ENCODE measurements at regions not wholly inside any gene's neighbourhood (a gene's known extent, or its start where the extent isn't known, plus 50 kb on each side); places are given as distances from the start of the nearest gene placed in this dataset.
"Not testable (repeated sequence)": the region's sequence is repeated elsewhere in the genome, so short reads cannot be mapped to it uniquely, and the experiment has no call there.

DNA sequence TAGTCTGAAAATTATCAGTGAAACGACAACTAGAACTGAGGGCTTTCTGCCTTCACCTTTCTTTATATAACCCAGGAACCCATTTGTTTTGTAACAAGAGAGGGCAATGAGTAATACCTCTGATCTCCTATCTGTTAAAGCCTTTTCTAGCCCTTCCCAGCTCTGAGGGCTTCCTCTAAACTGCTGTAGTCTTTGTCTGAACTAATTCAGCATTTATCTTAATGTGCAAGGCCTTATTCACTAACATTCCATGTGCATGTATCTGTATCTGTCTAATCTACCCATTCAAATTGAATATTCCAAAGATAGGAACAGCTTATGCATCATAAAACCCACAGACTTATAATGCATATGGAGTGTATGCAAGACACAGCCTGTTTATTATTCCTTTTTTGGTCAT, 167.1 kb downstream of the LYPLAL1 start:
- DNase-seq (no peak), ATAC-seq (no peak)
- intact Hi-C loops (cut with DNase I, micrococcal nuclease), result no loop called here

DNA sequence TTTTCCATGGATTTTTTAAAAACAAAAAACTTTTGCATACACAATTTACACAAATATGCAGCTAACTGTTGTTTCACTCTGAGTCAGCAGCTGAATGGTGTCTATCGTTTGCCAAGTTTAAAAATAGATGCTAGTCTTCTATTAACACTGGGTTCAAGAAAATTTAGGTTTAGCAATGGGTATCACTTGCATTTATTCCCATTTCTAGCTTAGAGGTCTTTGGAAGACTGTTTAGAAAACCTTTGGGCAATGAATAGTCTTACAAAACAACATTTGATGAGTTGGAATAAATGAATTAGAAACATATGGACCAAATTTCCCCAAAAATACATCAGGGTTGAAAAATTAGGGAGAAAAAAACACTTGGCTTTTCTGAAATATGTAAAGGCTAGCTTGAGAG, 165.8 kb downstream of the LYPLAL1 start:
- intact Hi-C loops (cut with DNase I, micrococcal nuclease), result no loop called here
- DNase-seq (no peak), ATAC-seq (no peak)

DNA sequence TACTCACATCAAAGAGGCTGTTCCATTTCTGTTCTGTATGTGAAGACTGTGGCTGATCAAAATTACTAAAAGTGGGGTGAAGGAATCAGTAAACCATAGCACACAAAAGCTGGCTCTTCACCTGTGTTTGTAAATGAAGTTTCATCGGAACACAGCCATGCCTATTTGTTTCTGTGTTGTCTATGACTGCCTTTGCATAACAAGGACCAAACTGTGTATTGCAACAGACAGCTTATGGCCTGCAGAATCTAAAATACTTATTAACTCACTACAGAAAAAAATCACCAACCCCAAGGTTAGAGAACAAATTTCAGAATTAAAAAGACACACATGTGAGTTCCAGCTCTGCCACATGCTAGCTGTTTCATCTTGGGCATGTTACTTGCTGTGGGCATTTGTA, 163.9 kb downstream of the LYPLAL1 start:
- ATAC-seq, result no peak
- intact Hi-C loops (cut with DNase I, micrococcal nuclease), result no loop called here
- DNase-seq, result no peak

DNA sequence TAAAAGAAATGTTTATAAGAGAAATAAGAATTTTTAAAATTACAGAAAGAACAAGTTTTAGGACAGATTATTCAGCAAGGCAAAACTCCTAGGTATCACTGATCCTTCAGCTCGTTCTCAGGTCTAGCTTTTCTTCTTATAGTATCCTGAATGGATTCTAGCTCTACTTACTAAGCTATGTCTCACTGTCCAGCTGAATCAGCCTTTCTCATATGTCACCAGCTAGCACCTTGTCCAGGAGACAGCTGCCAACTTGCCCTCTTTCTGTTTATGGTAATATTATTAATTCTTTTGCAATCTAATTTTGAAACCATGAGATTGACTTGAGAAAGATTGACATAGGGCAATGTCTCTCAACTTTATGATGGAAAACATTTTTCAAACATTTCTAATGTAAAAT, 159.9 kb downstream of the LYPLAL1 start:
- ATAC-seq (no peak), DNase-seq (no peak)
- intact Hi-C loops (cut with DNase I, micrococcal nuclease), result no loop called here

DNA sequence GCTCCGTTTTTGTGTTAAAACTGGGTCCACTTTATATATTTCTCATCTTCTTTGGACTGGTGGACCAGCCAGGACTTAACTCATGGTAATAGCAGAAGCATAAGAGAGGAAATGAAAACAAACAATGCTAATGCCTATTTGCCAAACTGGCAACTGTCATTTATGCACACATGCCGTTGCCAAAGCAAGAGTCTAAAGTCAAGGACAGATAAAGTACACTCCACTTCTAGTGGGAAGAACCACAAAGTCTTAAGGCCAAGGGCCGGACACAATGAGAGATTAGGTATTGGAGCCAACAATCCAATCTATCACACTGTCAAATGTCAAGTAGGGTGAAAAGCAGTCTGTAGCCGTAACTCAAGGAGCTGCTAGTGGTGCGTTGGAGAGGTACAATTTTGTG, 157.7 kb downstream of the LYPLAL1 start:
- ATAC-seq (no peak), DNase-seq (no peak)
- intact Hi-C loops (cut with DNase I, micrococcal nuclease), result no loop called here

DNA sequence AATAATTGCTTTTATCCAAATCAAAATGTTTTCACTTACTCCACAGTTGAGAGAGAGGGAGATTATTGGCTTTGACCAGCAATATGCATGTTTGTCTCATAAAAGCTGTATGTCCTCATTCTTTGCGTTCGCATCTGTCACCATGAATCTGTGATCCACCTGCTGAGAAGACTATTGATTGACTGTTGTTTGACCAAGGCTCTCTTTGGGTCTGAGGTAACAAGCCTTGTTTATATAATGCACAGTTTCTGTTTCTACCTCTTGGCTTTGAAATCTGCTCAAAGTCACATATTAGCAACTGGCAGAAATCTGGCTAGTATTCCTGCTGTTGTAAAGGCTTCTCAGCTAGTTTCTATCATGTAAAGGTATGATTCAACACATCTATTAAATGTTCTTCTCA, 157.0 kb downstream of the LYPLAL1 start:
- no peak for ATAC-seq
- intact Hi-C loops (cut with DNase I, micrococcal nuclease), result no loop called here
- no peak for DNase-seq

DNA sequence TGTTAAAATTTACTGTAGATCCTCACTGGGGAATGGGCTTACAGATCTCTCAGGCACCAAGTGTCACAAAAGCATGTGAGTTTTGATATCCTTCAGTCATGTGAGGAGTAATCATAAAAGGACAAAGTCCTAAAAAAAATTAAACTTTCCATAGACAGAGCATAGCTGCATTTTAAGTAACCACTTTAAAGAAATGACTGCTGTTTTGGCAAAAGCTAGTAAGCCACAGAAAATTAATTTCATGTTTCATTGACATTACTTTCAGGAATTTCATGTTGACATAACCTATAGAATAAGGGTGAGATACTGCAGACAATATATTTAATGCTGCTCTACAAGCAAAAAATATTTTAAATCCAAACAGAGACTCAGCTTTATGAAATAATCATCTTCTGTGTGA, 156.3 kb downstream of the LYPLAL1 start:
- DNase-seq, result no peak
- ATAC-seq, result no peak
- intact Hi-C loops (cut with DNase I, micrococcal nuclease), result no loop called here

DNA sequence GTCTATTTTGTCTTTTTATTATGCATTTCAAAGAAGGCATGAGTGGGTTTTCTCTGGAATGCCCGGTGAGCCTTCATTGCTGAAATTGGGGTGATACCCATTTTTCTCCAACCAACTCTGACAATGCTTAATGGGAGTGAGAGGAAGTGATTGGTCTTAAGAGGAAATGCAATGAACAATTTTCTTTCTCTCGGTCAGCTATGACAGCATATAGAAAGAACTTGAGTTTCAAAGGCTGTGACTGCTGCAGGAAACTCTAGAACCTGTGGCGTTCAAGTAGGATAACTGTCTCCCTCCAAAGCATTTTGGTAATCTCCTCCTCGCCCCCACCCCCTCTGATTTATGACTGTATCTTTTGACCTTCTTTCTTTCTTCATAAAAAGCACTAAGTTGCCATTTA, 155.9 kb downstream of the LYPLAL1 start:
- DNase-seq (no peak), ATAC-seq (no peak)
- intact Hi-C loops (cut with DNase I, micrococcal nuclease), result no loop called here

DNA sequence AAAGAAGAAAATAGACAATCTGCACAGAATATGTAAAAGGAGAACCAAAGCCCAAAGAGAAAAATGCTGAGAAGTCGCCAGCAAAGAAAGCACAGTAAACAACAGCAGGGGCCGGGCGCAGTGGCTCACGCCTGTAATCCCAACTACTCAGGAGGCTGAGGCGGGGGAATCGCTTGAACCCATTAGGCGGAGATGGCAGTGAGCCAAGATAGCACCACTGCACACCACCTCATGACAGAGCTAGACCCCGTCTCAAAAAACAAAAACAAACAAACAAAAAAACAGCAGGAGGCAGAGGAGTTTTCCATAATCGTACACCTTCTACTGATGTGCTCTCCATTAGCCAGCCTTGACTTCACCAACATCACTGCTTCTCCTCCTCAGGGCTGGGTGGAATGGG, 153.2 kb downstream of the LYPLAL1 start:
- DNase-seq, result no peak
- no peak for ATAC-seq
- intact Hi-C loops (cut with DNase I, micrococcal nuclease), result no loop called here

DNA sequence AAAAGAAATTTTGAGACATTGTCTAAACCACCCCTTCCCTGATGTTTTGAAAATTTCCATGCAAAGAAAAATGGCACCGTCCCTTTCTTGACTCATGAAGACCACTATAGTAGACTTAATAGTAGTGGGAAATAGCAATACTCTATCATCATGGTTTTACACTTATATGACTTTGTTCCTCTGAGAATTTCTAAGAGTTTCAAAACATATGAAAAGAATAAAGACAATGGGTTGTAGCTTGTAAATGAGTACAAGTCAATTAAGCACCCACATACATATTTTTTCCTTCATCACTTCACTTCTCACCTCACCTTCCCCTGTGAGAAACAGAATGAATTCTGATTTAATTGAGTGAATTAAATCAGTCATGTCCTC, 151.7 kb downstream of the LYPLAL1 start:
- ATAC-seq, result no peak
- intact Hi-C loops (cut with DNase I, micrococcal nuclease), result no loop called here
- no peak for DNase-seq

DNA sequence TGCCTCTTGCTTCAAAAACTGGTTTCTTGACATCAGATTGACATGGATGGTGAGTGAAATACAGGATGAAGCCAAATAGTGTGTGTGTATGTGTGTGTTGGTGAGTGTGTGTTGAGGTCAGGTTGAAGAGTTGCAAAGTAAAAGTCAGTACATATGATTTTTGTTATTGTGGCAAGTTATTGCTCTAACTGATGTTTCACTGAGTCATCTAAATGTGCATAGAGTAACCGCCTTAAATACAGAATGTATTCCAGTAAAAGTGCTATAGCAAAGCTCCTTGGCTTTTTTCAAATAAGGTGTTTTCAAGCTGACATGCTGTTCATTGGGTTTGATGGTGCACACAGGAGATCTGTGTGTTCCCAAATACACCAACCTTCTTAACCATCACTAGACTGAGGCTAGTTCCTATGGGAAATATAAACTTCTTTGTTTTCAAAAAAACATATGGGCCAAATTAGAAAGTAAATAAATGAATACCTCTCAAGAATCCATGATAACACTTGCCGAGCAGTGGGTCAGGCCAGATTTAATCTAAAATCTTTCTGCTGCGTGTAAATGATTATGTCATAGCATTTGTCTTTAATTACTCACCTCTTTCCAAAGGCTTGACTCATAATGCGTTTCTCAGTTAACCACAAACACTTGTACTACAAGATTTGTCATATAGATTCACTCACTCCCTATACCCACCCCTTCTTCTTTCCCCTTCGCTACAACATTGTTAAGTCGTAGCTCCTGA, 151.1 kb downstream of the LYPLAL1 start:
- DNase-seq, result no peak
- no peak for ATAC-seq
- intact Hi-C loops (cut with DNase I, micrococcal nuclease), result no loop called here

DNA sequence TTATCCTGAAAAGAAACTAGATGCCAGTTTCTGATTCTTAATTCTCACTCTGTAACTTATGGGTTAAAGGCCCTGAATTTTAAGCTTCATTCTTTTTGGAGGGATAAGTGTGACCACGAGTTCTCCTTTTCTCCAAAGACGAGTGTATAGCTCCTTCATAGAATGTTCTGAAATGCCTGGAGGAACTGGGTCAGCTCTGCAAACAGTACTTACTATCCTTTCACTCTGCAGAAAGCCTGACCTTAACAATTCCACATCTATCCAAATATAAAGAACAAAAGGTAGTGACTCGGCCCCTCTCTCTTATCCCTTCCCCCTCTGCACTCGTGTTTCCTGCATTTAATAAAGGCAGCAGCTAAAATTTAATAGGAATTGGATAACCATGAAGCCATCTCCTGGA, 150.5 kb downstream of the LYPLAL1 start:
- intact Hi-C loops (cut with DNase I, micrococcal nuclease), result no loop called here
- ATAC-seq, result no peak

DNA sequence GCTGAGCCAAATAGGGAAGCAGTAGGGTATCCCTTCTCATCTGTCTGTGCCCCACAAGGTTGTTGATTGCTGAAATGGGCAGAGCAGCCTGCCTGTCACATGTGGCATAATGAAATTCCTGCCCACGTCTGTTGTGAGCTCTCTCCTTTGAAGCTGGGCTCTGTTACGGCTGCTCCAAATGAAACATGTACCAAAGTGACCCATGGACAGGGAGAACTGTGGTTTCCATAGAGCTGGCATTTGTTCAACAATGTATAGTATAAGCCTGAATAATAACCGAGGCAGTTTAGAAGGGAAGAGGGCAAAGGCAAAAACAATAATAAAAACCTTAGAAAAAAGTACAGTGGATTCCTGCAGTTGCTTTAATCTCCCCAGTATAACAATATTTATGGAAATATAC, 149.7 kb downstream of the LYPLAL1 start:
- intact Hi-C loops (cut with DNase I, micrococcal nuclease), result no loop called here
- ATAC-seq, result no peak
- no peak for DNase-seq

More for the DNA sequence above, 150.5 kb downstream of the LYPLAL1 start:
- DNase-seq, result no peak

DNA sequence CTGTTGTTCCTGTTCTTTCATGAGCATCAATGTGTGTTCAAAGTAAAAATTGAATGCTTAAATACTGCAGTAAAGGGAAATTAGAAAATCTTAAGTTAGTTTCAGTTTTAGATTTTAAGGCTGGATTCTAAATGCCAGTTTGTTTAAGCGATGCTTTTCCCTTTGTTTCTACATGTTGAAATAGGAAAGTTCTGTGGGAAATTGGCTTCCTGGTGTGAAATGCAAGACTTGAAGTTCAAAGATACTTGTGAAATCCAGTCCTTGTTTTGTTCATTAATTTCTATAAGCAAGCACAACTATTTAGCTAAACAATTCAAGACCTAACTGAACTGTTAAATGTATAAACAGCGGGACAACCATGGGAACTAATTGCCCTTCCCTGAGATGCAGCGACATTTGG, 149.1 kb downstream of the LYPLAL1 start:
- DNase-seq, result no peak
- no peak for ATAC-seq
- intact Hi-C loops (cut with DNase I, micrococcal nuclease), result no loop called here

DNA sequence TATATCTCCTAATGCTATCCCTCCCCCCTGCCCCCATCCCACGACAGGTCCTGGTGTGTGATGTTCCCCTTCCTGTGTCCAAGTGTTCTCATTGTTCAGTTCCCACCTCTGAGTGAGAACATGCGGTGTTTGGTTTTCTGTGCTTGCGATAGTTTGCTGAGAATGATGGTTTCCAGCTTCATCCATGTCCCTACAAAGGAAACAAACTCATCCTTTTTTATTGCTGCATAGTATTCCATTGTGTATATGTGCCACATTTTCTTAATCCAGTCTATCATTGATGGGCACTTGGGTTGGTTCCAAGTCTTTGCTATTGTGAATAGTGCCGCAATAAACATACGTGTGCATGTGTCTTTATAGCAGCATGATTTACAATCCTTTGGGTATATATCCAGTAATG, 146.9 kb downstream of the LYPLAL1 start:
- DNase-seq; intact Hi-C loops (cut with DNase I, micrococcal nuclease); ATAC-seq: not testable (repeated sequence)

DNA sequence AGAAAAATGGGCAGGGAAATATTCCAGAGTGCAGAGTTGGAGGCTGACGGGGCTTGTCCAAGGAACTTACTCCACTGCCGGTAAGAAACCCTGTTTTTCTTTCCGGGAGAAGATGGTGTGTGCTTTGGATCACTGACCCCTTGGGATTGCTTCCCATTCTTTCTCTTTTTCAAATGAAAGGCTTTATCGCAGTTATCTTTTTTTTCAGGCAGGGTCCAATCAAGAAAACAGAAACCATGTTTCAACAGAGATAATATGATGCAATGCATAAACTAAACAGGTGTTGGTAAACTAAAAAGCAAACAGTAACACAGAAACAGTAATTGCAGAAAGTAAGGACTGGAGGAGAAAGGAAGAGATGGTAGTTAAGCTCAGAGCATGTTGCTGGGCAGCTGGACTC, 145.1 kb downstream of the LYPLAL1 start:
- no peak for ATAC-seq
- intact Hi-C loops (cut with DNase I, micrococcal nuclease), result no loop called here
- no peak for DNase-seq

DNA sequence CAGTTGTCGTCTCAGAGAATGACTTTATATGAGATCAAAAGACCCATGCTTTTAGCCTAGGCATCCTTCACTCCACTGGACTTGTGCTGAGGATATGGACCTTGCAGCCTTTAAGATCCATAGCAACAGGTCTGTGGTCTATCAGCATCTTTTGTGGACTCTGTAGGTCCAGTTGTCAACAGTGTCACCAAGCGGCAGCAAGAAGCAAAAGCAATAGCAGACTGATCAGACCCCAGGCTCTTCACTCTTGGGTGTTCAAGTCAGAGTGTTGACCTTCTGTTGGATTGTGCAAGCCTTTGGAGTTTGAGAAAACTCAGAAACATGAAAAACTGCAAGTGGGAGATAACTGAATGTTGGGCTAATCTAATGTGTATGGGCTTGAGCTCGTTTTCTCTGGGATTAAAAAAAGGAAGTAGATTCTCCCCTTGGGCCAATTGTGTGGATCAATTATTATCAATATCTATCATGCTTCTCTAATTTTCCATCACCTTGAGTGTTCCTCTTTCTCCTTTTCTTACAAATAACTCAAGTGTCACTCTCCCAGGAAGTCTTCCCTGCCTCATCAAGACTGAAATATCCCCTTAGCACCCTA, 144.2 kb downstream of the LYPLAL1 start:
- intact Hi-C loops (cut with DNase I, micrococcal nuclease), result no loop called here
- no peak for ATAC-seq
- DNase-seq, result no peak

DNA sequence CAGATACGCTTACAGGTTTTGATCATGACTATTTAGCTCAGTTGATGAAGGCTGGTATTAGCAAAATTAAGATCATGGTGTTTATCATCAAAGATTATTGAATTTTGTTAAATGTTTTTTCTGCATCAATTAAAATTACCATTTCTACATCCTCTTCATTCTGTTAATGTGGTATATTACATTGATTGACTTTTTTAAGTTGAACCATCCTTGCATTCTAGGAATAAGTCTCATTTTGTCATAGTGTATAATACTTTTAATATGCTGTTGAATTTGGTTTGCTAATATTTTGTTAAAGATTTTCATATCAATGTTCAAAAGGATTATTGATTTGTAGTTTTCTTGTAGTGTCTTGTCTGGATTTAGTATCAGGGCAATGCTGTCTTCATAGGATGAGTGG, 142.4 kb downstream of the LYPLAL1 start:
- DNase-seq (no peak), ATAC-seq (no peak)
- intact Hi-C loops (cut with DNase I, micrococcal nuclease), result no loop called here

DNA sequence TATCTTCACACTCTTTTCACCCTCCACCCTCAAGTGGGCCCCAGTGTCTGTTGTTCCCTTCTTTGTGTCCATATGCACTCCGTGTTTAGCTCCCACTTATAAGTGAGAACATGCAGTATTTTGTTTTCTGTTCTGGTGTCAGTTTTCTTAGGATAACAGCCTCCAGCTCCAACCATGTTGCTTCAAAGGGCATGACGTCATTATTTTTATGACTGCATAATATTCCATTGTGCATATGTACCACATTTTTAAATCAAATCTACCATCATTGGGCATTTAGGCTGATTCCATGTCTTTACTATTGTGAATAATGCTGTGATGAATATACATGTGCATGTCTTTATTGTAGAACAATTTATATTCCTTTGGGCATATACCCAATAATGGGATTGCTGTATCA, 140.3 kb downstream of the LYPLAL1 start:
- intact Hi-C loops (cut with DNase I, micrococcal nuclease), result no loop called here
- DNase-seq, result no peak
- no peak for ATAC-seq

DNA sequence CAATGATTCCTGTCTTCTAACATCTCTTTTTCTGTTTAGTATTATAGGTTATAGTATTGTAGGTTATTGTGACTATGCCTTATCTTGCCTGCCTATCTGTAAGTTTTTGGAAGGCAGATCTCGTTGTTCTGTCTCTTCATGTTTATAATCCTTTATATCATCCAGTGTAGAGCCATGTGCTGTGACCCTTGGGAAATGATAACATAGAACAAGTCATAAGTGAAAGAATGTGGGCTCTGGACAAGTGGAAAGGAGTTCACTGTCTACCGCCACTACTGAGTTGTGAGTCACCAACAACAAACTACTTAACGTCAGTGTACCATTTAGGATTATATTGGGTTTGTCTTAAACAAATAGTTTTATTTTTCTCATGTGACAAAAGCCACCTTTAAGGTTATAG, 139.3 kb downstream of the LYPLAL1 start:
- intact Hi-C loops (cut with DNase I, micrococcal nuclease), result no loop called here
- DNase-seq (no peak), ATAC-seq (no peak)

DNA sequence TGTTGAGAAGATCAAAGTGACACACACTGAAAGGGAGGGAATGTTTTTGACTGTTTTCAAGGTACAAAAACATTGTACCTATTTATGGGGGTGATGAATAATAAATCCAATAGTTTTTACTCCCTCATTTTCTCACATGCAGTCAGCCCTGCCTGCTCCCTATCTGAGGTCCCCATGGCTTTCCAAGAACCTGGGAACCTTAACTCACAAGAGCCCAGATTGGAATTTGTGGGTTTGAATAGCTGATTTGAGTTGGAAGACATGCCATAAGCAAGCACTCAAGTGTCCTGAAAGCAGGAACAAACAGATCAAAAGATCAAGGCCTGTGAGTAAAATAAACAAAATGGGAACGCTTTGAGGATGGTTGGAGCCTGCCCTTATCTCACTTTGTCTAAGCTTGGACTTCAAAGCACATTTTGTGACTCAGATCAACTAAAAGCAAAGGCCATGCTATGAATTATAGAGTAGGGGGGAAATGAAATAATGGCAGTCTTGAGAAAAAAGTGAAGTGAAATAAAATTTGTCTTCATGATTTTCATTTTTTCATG, 136.6 kb downstream of the LYPLAL1 start:
- ATAC-seq (no peak), DNase-seq (no peak)
- intact Hi-C loops (cut with DNase I, micrococcal nuclease), result no loop called here
